GM23338 (cell line): ENCODE measurements at regions not wholly inside any gene's neighbourhood (a gene's known extent, or its start where the extent isn't known, plus 50 kb on each side); places are given as distances from the start of the nearest gene placed in this dataset.
"Not testable (repeated sequence)": the region's sequence is repeated elsewhere in the genome, so short reads cannot be mapped to it uniquely, and the experiment has no call there.

ENCODE experiments used
- ATAC-seq: fragments of 200-7000 bp; cut with Tn5 transposase; 3 replicates; pipeline ENCODE4 v1.9.1; 2020
- DNase-seq: peaks from one replicate; pipeline ENCODE4 v3.0.0-alpha.2; 2015; ENCODE audit warnings: low spot score
- H2AFZ ChIP-seq: fragments of 200-600 bp; sonication (generic); 2 replicates; pipeline ENCODE4 v1.8.0; 2016; ENCODE audit warnings: antibody characterized with exemption, mild to moderate bottlenecking, moderate library complexity
- H3F3A ChIP-seq: fragments of 200-600 bp; sonication (generic); replicated peaks from 2 replicates; pipeline ENCODE4 v1.8.0; 2017; ENCODE audit warnings: antibody characterized with exemption, mixed run types, low read depth
- H3K27ac ChIP-seq: fragments of 200-600 bp; sonication (generic); 2 replicates; pipeline ENCODE4 v1.6.1; 2016; ENCODE audit warnings: low read depth
- H3K27me3 ChIP-seq: fragments of 200-600 bp; sonication (generic); 2 replicates; pipeline ENCODE4 v1.8.0; 2016; ENCODE audit warnings: mild to moderate bottlenecking, mixed run types, moderate library complexity; ENCODE audit not compliant: insufficient read depth
- H3K36me3 ChIP-seq: fragments of 200-600 bp; sonication (generic); 2 replicates; pipeline ENCODE4 v1.8.0; 2016; ENCODE audit warnings: mild to moderate bottlenecking; ENCODE audit not compliant: insufficient read depth
- H3K4me1 ChIP-seq: fragments of 200-600 bp; sonication (generic); 2 replicates; pipeline ENCODE4 v1.8.0; 2016; ENCODE audit warnings: mild to moderate bottlenecking, moderate library complexity; ENCODE audit not compliant: insufficient read depth
- H3K4me2 ChIP-seq: fragments of 200-600 bp; sonication (generic); 2 replicates; pipeline ENCODE4 v1.7.1; 2017; ENCODE audit warnings: mixed run types
- H3K4me3 ChIP-seq: fragments of 200-600 bp; sonication (generic); 2 replicates; pipeline ENCODE4 v1.6.1; 2016; ENCODE audit warnings: mixed run types
- H3K79me2 ChIP-seq: fragments of 200-600 bp; sonication (generic); replicated peaks from 2 replicates; pipeline ENCODE4 v1.8.0; 2017; ENCODE audit warnings: mild to moderate bottlenecking; ENCODE audit not compliant: insufficient read depth
- H3K9me2 ChIP-seq: fragments of 200-600 bp; sonication (generic); 2 replicates; pipeline ENCODE4 v1.8.0; 2017; ENCODE audit not compliant: insufficient read depth
- H4K20me1 ChIP-seq: fragments of 200-600 bp; sonication (generic); replicated peaks from 2 replicates; pipeline ENCODE4 v1.8.0; 2017; ENCODE audit warnings: mild to moderate bottlenecking; ENCODE audit not compliant: insufficient read depth
- H3K27ac Mint-ChIP-seq: 2 replicates; pipeline ENCODE4 v1.8.0; 2020; ENCODE audit warnings: inconsistent platforms, mild to moderate bottlenecking, moderate library complexity, mixed read lengths
- H3K27me3 Mint-ChIP-seq: 3 replicates; pipeline ENCODE4 v1.8.0; 2022; ENCODE audit warnings: low read depth, mild to moderate bottlenecking, moderate library complexity, mixed read lengths, inconsistent platforms; ENCODE audit not compliant: insufficient read depth, poor library complexity
- H3K36me3 Mint-ChIP-seq: 3 replicates; pipeline ENCODE4 v1.8.0; 2021; ENCODE audit warnings: low read depth, mild to moderate bottlenecking, inconsistent platforms, moderate library complexity, mixed read lengths
- H3K4me1 Mint-ChIP-seq: 3 replicates; pipeline ENCODE4 v1.8.0; 2020; ENCODE audit warnings: mild to moderate bottlenecking, inconsistent platforms, mixed read lengths
- H3K4me3 Mint-ChIP-seq: 3 replicates; pipeline ENCODE4 v1.8.0; 2021; ENCODE audit warnings: moderate library complexity, mild to moderate bottlenecking, inconsistent platforms, mixed read lengths
- H3K9me3 Mint-ChIP-seq: 3 replicates; pipeline ENCODE4 v1.8.0; 2020; ENCODE audit warnings: moderate library complexity, mild to moderate bottlenecking, inconsistent platforms, mixed read lengths
- EZH2 ChIP-seq: fragments of 200-600 bp; sonication (generic); IDR thresholded peaks from one replicate; pipeline ENCODE4 v1.8.0; 2017; ENCODE audit warnings: antibody characterized with exemption, mild to moderate bottlenecking, low read depth; ENCODE audit not compliant: unreplicated experiment
- EZH2phosphoT487 ChIP-seq: fragments of 200-600 bp; sonication (generic); IDR thresholded peaks from one replicate; pipeline ENCODE4 v1.8.1; 2018; ENCODE audit warnings: antibody characterized with exemption; ENCODE audit not compliant: unreplicated experiment
- NANOG ChIP-seq: IDR thresholded peaks from 2 replicates; pipeline ENCODE4 v1.6.1; 2016; ENCODE audit warnings: antibody characterized with exemption, borderline replicate concordance
- ZNF331 ChIP-seq: fragments of 250-450 bp; sonication (Bioruptor Pico); IDR thresholded peaks from 2 replicates; pipeline ENCODE4 v1.5.0; 2020; ENCODE audit warnings: low read depth, mild to moderate bottlenecking, moderate library complexity
- ZNF462 ChIP-seq: fragments of 250-450 bp; sonication (Bioruptor Pico); IDR thresholded peaks from 2 replicates; pipeline ENCODE4 v1.5.0; 2020; ENCODE audit warnings: mild to moderate bottlenecking, moderate library complexity
- TF ChIP-seq, protein P1 (sequence below): IDR thresholded peaks from 2 replicates; pipeline ENCODE4 v1.6.1; 2016; ENCODE audit warnings: antibody characterized with exemption
- TF ChIP-seq, protein P2 (sequence below): IDR thresholded peaks from one replicate; pipeline ENCODE4 v1.6.1; 2018; ENCODE audit warnings: antibody characterized with exemption; ENCODE audit not compliant: unreplicated experiment

- no peak for TF ChIP-seq ZNF462 (CRISPR knock-in tag)
- TF ChIP-seq NANOG, result no peak
- TF ChIP-seq EZH2, result no peak
- TF ChIP-seq, protein P1, sequence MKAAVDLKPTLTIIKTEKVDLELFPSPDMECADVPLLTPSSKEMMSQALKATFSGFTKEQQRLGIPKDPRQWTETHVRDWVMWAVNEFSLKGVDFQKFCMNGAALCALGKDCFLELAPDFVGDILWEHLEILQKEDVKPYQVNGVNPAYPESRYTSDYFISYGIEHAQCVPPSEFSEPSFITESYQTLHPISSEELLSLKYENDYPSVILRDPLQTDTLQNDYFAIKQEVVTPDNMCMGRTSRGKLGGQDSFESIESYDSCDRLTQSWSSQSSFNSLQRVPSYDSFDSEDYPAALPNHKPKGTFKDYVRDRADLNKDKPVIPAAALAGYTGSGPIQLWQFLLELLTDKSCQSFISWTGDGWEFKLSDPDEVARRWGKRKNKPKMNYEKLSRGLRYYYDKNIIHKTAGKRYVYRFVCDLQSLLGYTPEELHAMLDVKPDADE, result no peak
- TF ChIP-seq EZH2phosphoT487, result no peak
- no peak for TF ChIP-seq ZNF331 (CRISPR knock-in tag)
- TF ChIP-seq, protein P2, sequence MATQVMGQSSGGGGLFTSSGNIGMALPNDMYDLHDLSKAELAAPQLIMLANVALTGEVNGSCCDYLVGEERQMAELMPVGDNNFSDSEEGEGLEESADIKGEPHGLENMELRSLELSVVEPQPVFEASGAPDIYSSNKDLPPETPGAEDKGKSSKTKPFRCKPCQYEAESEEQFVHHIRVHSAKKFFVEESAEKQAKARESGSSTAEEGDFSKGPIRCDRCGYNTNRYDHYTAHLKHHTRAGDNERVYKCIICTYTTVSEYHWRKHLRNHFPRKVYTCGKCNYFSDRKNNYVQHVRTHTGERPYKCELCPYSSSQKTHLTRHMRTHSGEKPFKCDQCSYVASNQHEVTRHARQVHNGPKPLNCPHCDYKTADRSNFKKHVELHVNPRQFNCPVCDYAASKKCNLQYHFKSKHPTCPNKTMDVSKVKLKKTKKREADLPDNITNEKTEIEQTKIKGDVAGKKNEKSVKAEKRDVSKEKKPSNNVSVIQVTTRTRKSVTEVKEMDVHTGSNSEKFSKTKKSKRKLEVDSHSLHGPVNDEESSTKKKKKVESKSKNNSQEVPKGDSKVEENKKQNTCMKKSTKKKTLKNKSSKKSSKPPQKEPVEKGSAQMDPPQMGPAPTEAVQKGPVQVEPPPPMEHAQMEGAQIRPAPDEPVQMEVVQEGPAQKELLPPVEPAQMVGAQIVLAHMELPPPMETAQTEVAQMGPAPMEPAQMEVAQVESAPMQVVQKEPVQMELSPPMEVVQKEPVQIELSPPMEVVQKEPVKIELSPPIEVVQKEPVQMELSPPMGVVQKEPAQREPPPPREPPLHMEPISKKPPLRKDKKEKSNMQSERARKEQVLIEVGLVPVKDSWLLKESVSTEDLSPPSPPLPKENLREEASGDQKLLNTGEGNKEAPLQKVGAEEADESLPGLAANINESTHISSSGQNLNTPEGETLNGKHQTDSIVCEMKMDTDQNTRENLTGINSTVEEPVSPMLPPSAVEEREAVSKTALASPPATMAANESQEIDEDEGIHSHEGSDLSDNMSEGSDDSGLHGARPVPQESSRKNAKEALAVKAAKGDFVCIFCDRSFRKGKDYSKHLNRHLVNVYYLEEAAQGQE, result no peak
These were observed 772.5 kb upstream of the ALG10B start (continued) for GRCh38 chr12:37543966-37544668.

DNA sequence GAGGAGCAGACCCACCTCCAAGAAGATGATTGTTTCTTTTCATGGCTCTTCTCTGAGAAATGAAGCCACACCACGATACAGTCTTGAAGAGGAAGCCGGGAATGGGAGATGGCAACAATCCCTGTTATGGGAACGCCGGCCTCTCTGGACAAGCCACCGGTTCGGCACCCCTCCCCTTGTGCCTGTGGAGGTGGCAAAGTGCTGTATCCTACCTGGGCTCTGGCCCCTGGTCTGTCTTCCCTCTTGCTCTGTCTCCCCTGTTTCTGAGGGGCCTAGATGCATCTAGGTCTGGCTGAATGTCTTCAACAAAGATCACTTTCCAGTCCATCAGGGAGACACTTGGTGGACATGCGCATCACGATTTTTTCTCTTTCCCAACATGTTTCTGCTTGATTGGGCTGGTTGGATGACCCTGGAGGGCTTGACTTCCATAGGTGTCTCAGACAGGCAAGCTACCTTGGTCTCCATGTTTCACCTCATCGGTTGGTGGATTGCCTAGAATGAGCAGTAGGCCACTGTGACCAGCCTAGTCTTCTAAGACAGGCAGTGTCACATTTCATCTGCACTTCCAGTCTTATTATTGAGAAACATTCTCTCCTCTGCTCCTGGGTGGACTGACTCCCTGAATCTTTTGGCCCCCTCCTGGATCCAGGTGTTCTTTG lies 771.8 kb upstream of the ALG10B start:
- peaks cover 74% of the 10 kb centered on the region for H3K36me3 Mint-ChIP-seq
- H3K27ac Mint-ChIP-seq, H3K4me1 Mint-ChIP-seq, ATAC-seq, H3F3A ChIP-seq, H3K4me2 ChIP-seq, DNase-seq, H3K9me2 ChIP-seq, H2AFZ ChIP-seq, H3K79me2 ChIP-seq, H3K4me1 ChIP-seq, H3K4me3 Mint-ChIP-seq, H4K20me1 ChIP-seq, H3K27me3 ChIP-seq, H3K4me3 ChIP-seq, H3K36me3 ChIP-seq, H3K27ac ChIP-seq: not testable (repeated sequence)
- peaks cover 100% of the 10 kb centered on the region for H3K9me3 Mint-ChIP-seq
- peaks cover 15% of the 10 kb centered on the region for H3K27me3 Mint-ChIP-seq
